Activated CD8-positive, alpha-beta T cell treated with anti-CD3 and anti-CD28 coated beads, Interleukin-2, amount 10 ng/mL, durations not matched to agents 7 days and 5 days (primary cell): ENCODE measurements at regions not wholly inside any gene's neighbourhood (a gene's known extent, or its start where the extent isn't known, plus 50 kb on each side); places are given as distances from the start of the nearest gene placed in this dataset.

Experiments used
- ATAC-seq: fragments of 150-1000 bp; cut with Tn5 transposase; one replicate; pipeline ENCODE4 v1.10.0; 2021; ENCODE audit warnings: moderate library complexity
- CTCF ChIA-PET: fragments of 350-600 bp; sonication (Branson Sonifier 250); formaldehyde crosslinking; loops from one replicate; lab custom pipeline; 2021; ENCODE audit warnings: antibody characterized with exemption; lab: Charles Lee
- POLR2A ChIA-PET: fragments of 350-600 bp; sonication (Branson Sonifier 250); formaldehyde crosslinking; loops from one replicate; lab custom pipeline; 2021; ENCODE audit warnings: antibody characterized with exemption; lab: Charles Lee
- DNase-seq: peaks from one replicate; pipeline ENCODE4 v3.0.0-alpha.2; 2020
- H3K27ac Mint-ChIP-seq: one replicate; pipeline ENCODE4 v1.8.0; 2021; ENCODE audit warnings: mild to moderate bottlenecking, mixed read lengths
- H3K27me3 Mint-ChIP-seq: one replicate; pipeline ENCODE4 v1.8.0; 2021; ENCODE audit warnings: low read depth, mixed read lengths
- H3K36me3 Mint-ChIP-seq: one replicate; pipeline ENCODE4 v1.8.0; 2021; ENCODE audit warnings: low read depth, mixed read lengths
- H3K4me1 Mint-ChIP-seq: one replicate; pipeline ENCODE4 v1.8.0; 2021; ENCODE audit warnings: low read depth, mixed read lengths
- H3K4me3 Mint-ChIP-seq: one replicate; pipeline ENCODE4 v1.8.0; 2021; ENCODE audit warnings: mild to moderate bottlenecking, mixed read lengths
- H3K9me3 Mint-ChIP-seq: one replicate; pipeline ENCODE4 v1.8.0; 2022; ENCODE audit warnings: mixed read lengths; ENCODE audit not compliant: insufficient read depth

- Mint-ChIP-seq H3K27me3 (no peaks in the 10 kb centered on the region), H3K4me1 (no peaks in the 10 kb centered on the region), H3K4me3 (no peak overlapping the region), H3K36me3 (no peaks in the 10 kb centered on the region), H3K27ac (no peak overlapping the region), H3K9me3 (peaks cover 4% of the 10 kb centered on the region)
- ATAC-seq: no peak
- ChIA-PET POLR2A (no interaction called here), CTCF (no interaction called here)
- DNase-seq: no peak
Observed at GRCh38 chrX:145533534-145533933, 284.1 kb upstream of the SLITRK2 start.

GRCh38 chrX:145549496-145549895 lies 268.1 kb upstream of the SLITRK2 start:
- ChIA-PET POLR2A (no interaction called here), CTCF (no interaction called here)
- no peaks in the 10 kb centered on the region for H3K4me1 Mint-ChIP-seq
- H3K27me3 Mint-ChIP-seq: no peaks in the 10 kb centered on the region
- ATAC-seq (no peak), DNase-seq (no peak)
- H3K27ac Mint-ChIP-seq: no peak overlapping the region
- H3K36me3 Mint-ChIP-seq: no peaks in the 10 kb centered on the region
- no peak overlapping the region for H3K4me3 Mint-ChIP-seq
- H3K9me3 Mint-ChIP-seq: no peaks in the 10 kb centered on the region

- H3K4me1 Mint-ChIP-seq: no peaks in the 10 kb centered on the region
- H3K9me3 Mint-ChIP-seq: no peaks in the 10 kb centered on the region
- ChIA-PET CTCF (no interaction called here), POLR2A (no interaction called here)
- no peak overlapping the region for H3K27ac Mint-ChIP-seq
- H3K27me3 Mint-ChIP-seq: no peaks in the 10 kb centered on the region
- H3K4me3 Mint-ChIP-seq: no peak overlapping the region
- ATAC-seq (no peak), DNase-seq (no peak)
- no peaks in the 10 kb centered on the region for H3K36me3 Mint-ChIP-seq
Observed at GRCh38 chrX:145552643-145553042, 265.0 kb upstream of the SLITRK2 start.

GRCh38 chrX:145553702-145554101 lies 263.9 kb upstream of the SLITRK2 start:
- Mint-ChIP-seq H3K36me3 (no peaks in the 10 kb centered on the region), H3K9me3 (no peaks in the 10 kb centered on the region), H3K4me1 (no peaks in the 10 kb centered on the region), H3K27me3 (no peaks in the 10 kb centered on the region), H3K4me3 (no peak overlapping the region), H3K27ac (no peak overlapping the region)
- ChIA-PET CTCF (no interaction called here), POLR2A (no interaction called here)
- DNase-seq (no peak), ATAC-seq (no peak)

GRCh38 chrX:145563159-145563558 lies 254.5 kb upstream of the SLITRK2 start:
- ChIA-PET CTCF (no interaction called here), POLR2A (no interaction called here)
- Mint-ChIP-seq H3K4me1 (no peaks in the 10 kb centered on the region), H3K4me3 (no peak overlapping the region), H3K36me3 (no peaks in the 10 kb centered on the region), H3K9me3 (no peaks in the 10 kb centered on the region), H3K27ac (no peak overlapping the region), H3K27me3 (no peaks in the 10 kb centered on the region)
- no peak for DNase-seq
- ATAC-seq: no peak

GRCh38 chrX:145609951-145610511 lies 207.6 kb upstream of the SLITRK2 start:
- H3K36me3 Mint-ChIP-seq: no peaks in the 10 kb centered on the region
- H3K4me3 Mint-ChIP-seq: no peak overlapping the region
- H3K9me3 Mint-ChIP-seq: peaks cover 3% of the 10 kb centered on the region
- POLR2A ChIA-PET: no interaction called here
- no peak overlapping the region for H3K27ac Mint-ChIP-seq
- CTCF ChIA-PET: no interaction called here
- H3K4me1 Mint-ChIP-seq: no peaks in the 10 kb centered on the region
- no peak for DNase-seq
- no peak for ATAC-seq
- no peaks in the 10 kb centered on the region for H3K27me3 Mint-ChIP-seq

- DNase-seq: no peak
- Mint-ChIP-seq H3K36me3 (no peaks in the 10 kb centered on the region), H3K27ac (no peak overlapping the region), H3K9me3 (no peaks in the 10 kb centered on the region), H3K27me3 (no peaks in the 10 kb centered on the region), H3K4me1 (no peaks in the 10 kb centered on the region), H3K4me3 (no peak overlapping the region)
- ChIA-PET CTCF (no interaction called here), POLR2A (no interaction called here)
- ATAC-seq: no peak
Observed at GRCh38 chrX:145613894-145614293, 203.7 kb upstream of the SLITRK2 start.

GRCh38 chrX:145620666-145621065 lies 197.0 kb upstream of the SLITRK2 start:
- ChIA-PET CTCF (no interaction called here), POLR2A (no interaction called here)
- Mint-ChIP-seq H3K4me1 (no peaks in the 10 kb centered on the region), H3K27ac (no peak overlapping the region), H3K27me3 (no peaks in the 10 kb centered on the region), H3K4me3 (no peak overlapping the region), H3K36me3 (no peaks in the 10 kb centered on the region), H3K9me3 (no peaks in the 10 kb centered on the region)
- DNase-seq (no peak), ATAC-seq (no peak)

GRCh38 chrX:145623453-145623852 lies 194.2 kb upstream of the SLITRK2 start:
- POLR2A ChIA-PET: no interaction called here
- CTCF ChIA-PET: no interaction called here
- Mint-ChIP-seq H3K27ac (no peak overlapping the region), H3K4me3 (no peak overlapping the region), H3K27me3 (no peaks in the 10 kb centered on the region), H3K36me3 (no peaks in the 10 kb centered on the region), H3K9me3 (no peaks in the 10 kb centered on the region), H3K4me1 (no peaks in the 10 kb centered on the region)
- DNase-seq: no peak
- ATAC-seq: no peak

- Mint-ChIP-seq H3K9me3 (no peaks in the 10 kb centered on the region), H3K4me3 (no peak overlapping the region)
- CTCF ChIA-PET: no interaction called here
Observed at GRCh38 chrX:145630081-145630480, 187.5 kb upstream of the SLITRK2 start.

GRCh38 chrX:145630806-145631435 lies 186.7 kb upstream of the SLITRK2 start:
- ChIA-PET CTCF (no interaction called here), POLR2A (no interaction called here)
- DNase-seq: no peak
- no peaks in the 10 kb centered on the region for H3K9me3 Mint-ChIP-seq
- ATAC-seq: no peak
- no peak overlapping the region for H3K27ac Mint-ChIP-seq
- H3K4me3 Mint-ChIP-seq: no peak overlapping the region
- no peaks in the 10 kb centered on the region for H3K27me3 Mint-ChIP-seq
- H3K36me3 Mint-ChIP-seq: no peaks in the 10 kb centered on the region
- no peaks in the 10 kb centered on the region for H3K4me1 Mint-ChIP-seq

More at GRCh38 chrX:145630081-145630480, 187.5 kb upstream of the SLITRK2 start:
- Mint-ChIP-seq H3K4me1 (no peaks in the 10 kb centered on the region), H3K27me3 (no peaks in the 10 kb centered on the region), H3K27ac (no peak overlapping the region), H3K36me3 (no peaks in the 10 kb centered on the region)
- ATAC-seq: no peak
- POLR2A ChIA-PET: no interaction called here
- DNase-seq: no peak

- Mint-ChIP-seq H3K27me3 (no peaks in the 10 kb centered on the region), H3K4me3 (no peak overlapping the region), H3K9me3 (no peaks in the 10 kb centered on the region), H3K27ac (no peak overlapping the region), H3K4me1 (no peaks in the 10 kb centered on the region), H3K36me3 (no peaks in the 10 kb centered on the region)
- POLR2A ChIA-PET: no interaction called here
- DNase-seq (no peak), ATAC-seq (no peak)
- CTCF ChIA-PET: no interaction called here
Observed at GRCh38 chrX:145631461-145631951, 186.1 kb upstream of the SLITRK2 start.

GRCh38 chrX:145654486-145654885 lies 163.1 kb upstream of the SLITRK2 start:
- Mint-ChIP-seq H3K36me3 (no peaks in the 10 kb centered on the region), H3K27me3 (no peaks in the 10 kb centered on the region), H3K4me3 (no peak overlapping the region), H3K27ac (no peak overlapping the region), H3K9me3 (no peaks in the 10 kb centered on the region), H3K4me1 (no peaks in the 10 kb centered on the region)
- DNase-seq (no peak), ATAC-seq (no peak)
- CTCF ChIA-PET: no interaction called here
- POLR2A ChIA-PET: no interaction called here
